ENCODE measurements at regions not wholly inside any gene's neighbourhood (a gene's known extent, or its start where the extent isn't known, plus 50 kb on each side); places are given as distances from the start of the nearest gene placed in this dataset.

GRCh38 chr4:24244663-24245490, 339.5 kb downstream of the DHX15 start:
- TF ChIP-seq POLR2A (IDR thresholded peaks at IDR 0.05; ENCODE audit: low read length) (no peak), GATA1 (IDR thresholded peaks at IDR 0.05; ENCODE audit: low read depth, low read length) (no peak)
